Activated naive CD8-positive, alpha-beta T cell treated with anti-CD3 and anti-CD28 coated beads, Interleukin-2, amount 50 U/mL, for 24 hours (primary cell): ENCODE measurements at regions not wholly inside any gene's neighbourhood (a gene's known extent, or its start where the extent isn't known, plus 50 kb on each side); places are given as distances from the start of the nearest gene placed in this dataset.
"Not testable (repeated sequence)": the region's sequence is repeated elsewhere in the genome, so short reads cannot be mapped to it uniquely, and the experiment has no call there.

Experiments used
- ATAC-seq: fragments of 150-1000 bp; cut with Tn5 transposase; one replicate; pipeline ENCODE4 v1.10.0; 2021
- DNase-seq: peaks from one replicate; pipeline ENCODE4 v3.0.0; 2021
- H3K27ac Mint-ChIP-seq: one replicate; pipeline ENCODE4 v1.8.0; 2021; ENCODE audit warnings: mild to moderate bottlenecking, mixed read lengths
- H3K27me3 Mint-ChIP-seq: one replicate; pipeline ENCODE4 v1.8.0; 2021; ENCODE audit warnings: mixed read lengths
- H3K36me3 Mint-ChIP-seq: one replicate; pipeline ENCODE4 v1.8.0; 2021; ENCODE audit warnings: low read depth, mixed read lengths
- H3K4me1 Mint-ChIP-seq: one replicate; pipeline ENCODE4 v1.8.0; 2021; ENCODE audit warnings: mixed read lengths
- H3K4me3 Mint-ChIP-seq: one replicate; pipeline ENCODE4 v1.8.0; 2021; ENCODE audit warnings: mild to moderate bottlenecking, moderate library complexity, mixed read lengths
- H3K9me3 Mint-ChIP-seq: one replicate; pipeline ENCODE4 v1.8.0; 2021; ENCODE audit warnings: mixed read lengths

DNA sequence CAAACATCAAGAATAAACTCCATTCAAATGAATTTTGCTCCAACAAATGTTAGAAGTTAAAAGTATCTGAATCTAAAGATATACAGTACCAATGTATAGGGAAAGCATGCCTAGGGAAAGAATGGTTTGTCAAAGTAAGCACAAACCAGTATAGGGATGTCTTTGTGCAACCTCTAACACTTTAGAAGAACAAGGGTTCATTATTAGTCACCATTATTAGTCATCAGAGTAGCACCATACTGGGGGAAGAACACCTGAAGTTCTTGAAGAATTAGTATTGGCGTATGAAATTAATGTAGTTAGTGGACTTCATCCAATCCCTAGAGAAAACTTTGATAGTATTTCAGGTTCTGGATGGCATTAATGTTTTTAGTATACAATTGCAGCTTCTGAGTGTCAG lies 943.7 kb downstream of the METTL15 start:
- H3K9me3 Mint-ChIP-seq, result peaks cover 15% of the 10 kb centered on the region
- DNase-seq (no peak), ATAC-seq (no peak)
- H3K4me1 Mint-ChIP-seq, result no peaks in the 10 kb centered on the region
- H3K4me3 Mint-ChIP-seq, result no peak overlapping the region
- no peaks in the 10 kb centered on the region for H3K36me3 Mint-ChIP-seq
- H3K27me3 Mint-ChIP-seq, result no peaks in the 10 kb centered on the region
- no peak overlapping the region for H3K27ac Mint-ChIP-seq

DNA sequence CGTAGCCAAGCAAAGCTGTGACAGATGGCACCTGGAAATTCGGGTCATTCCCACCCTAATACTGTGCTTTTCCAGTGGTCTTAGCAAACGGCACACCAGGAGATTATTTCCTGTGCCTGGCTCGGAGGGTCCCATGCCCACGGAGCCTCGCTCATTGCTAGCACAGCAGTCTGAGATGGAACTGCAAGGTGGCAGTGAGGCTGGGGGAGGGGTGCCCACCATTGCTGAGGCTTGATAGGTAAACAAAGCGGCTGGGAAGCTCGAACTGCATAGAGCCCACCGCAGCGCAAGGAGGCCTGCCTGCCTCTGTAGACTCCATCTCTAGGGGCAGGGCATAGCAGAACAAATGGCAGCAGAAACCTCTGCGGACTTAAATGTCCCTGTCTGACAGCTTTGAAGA lies 942.8 kb downstream of the METTL15 start:
- peaks cover 12% of the 10 kb centered on the region for H3K9me3 Mint-ChIP-seq
- H3K4me3 Mint-ChIP-seq, H3K4me1 Mint-ChIP-seq, ATAC-seq, H3K27me3 Mint-ChIP-seq, DNase-seq, H3K36me3 Mint-ChIP-seq, H3K27ac Mint-ChIP-seq: not testable (repeated sequence)

DNA sequence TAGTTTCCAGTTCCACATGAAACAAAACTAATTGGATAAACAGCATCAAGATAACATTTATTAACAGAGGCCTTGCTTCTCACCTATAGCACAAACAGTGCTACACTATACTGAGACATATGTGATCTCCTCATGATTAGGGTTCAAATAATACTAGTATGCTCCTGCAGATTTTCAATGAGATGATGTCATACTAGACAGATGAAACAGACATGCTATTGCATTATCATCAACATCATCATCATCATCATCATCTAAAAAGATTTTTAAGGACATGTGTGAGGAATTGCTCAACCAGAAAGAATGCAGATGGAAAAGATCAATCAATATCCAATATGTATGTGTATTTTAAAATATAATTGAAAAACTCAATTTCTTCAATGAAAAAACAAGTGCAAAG lies 932.3 kb downstream of the METTL15 start:
- Mint-ChIP-seq H3K9me3 (peaks cover 9% of the 10 kb centered on the region), H3K27me3 (no peaks in the 10 kb centered on the region), H3K36me3 (no peaks in the 10 kb centered on the region), H3K4me1 (no peaks in the 10 kb centered on the region), H3K27ac (no peak overlapping the region), H3K4me3 (no peak overlapping the region)
- no peak for ATAC-seq
- DNase-seq, result no peak

DNA sequence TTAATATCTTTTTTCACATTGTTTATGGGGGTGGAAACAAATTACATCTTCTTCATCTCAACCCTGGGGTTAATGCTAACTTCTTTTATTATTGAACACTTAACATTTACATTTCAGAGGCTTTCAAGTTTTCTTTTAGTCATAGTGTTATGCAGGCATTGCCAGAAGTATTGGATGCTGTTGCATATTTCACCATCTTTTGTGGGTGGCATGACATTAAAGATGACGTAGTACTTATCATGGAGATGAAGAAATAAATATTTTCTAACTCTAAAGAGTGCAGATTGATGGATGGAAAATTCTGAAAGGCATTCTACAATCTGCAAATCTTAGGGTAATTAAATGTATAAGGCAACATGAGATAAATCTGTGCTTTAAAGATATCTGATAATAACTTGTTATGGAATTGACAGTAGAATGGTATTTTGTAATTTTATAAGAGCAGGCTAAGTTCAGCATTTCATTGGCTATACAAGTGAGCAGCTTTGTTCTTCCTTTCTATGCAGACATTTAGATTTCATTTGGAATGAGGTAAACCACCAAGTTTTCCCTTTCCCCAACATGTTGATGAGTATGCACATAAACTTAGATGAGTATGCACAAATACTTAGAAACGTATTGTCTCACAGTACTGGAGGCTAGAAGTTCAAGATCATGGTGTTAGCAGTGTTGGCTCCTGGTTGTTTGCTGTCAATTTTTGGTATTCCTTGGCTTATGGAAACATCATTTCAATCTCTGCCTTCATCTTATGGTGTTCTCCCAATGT lies 924.4 kb downstream of the METTL15 start:
- Mint-ChIP-seq H3K36me3 (peaks cover 2% of the 10 kb centered on the region), H3K4me1 (no peaks in the 10 kb centered on the region), H3K27me3 (no peaks in the 10 kb centered on the region), H3K27ac (no peak overlapping the region), H3K4me3 (no peak overlapping the region), H3K9me3 (peaks cover 21% of the 10 kb centered on the region)
- DNase-seq (no peak), ATAC-seq (no peak)

DNA sequence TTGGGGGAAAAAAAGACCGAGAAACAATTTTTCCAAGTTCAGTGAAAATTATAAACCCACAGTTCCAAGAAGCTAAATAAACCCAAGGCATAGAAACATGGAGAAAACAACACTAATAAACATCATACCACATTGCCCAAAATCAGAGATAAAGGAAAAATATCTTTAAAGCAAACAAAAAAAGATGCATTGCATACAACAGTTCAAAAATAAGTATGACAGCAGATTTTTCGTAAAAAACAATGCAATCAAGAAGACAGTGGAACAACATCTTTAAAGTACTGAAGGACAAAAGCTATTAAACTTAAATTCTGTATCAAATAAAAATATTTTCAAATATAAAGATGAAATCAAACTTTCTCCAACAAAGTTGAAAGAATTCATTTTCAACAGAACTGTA lies 921.3 kb downstream of the METTL15 start:
- H3K4me1 Mint-ChIP-seq, result no peaks in the 10 kb centered on the region
- no peaks in the 10 kb centered on the region for H3K27me3 Mint-ChIP-seq
- ATAC-seq (no peak), DNase-seq (no peak)
- peaks cover 2% of the 10 kb centered on the region for H3K36me3 Mint-ChIP-seq
- H3K9me3 Mint-ChIP-seq, result peaks cover 32% of the 10 kb centered on the region
- no peak overlapping the region for H3K27ac Mint-ChIP-seq
- no peak overlapping the region for H3K4me3 Mint-ChIP-seq

DNA sequence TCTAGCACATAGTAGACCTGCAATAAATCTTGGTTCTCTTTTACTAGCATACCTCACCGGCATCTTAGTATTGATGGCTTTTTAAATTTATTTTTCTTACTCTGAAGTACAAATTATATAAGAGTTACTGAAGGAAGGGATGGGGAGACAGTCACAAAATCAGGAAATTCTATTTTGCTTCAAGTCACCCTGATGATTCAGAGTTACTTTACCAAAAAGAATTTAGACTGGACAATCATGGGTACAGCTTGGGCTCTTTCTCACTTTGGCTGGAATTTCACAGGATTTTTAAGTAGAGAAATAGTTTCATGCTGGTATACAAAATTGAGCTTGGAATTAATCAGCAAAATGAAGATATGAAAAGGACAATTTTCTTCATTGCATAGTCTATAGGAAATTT lies 919.2 kb downstream of the METTL15 start:
- no peak for ATAC-seq
- H3K36me3 Mint-ChIP-seq, result peaks cover 2% of the 10 kb centered on the region
- H3K9me3 Mint-ChIP-seq, result peaks cover 32% of the 10 kb centered on the region
- no peaks in the 10 kb centered on the region for H3K4me1 Mint-ChIP-seq
- no peak overlapping the region for H3K27ac Mint-ChIP-seq
- no peaks in the 10 kb centered on the region for H3K27me3 Mint-ChIP-seq
- H3K4me3 Mint-ChIP-seq, result no peak overlapping the region
- DNase-seq, result no peak

DNA sequence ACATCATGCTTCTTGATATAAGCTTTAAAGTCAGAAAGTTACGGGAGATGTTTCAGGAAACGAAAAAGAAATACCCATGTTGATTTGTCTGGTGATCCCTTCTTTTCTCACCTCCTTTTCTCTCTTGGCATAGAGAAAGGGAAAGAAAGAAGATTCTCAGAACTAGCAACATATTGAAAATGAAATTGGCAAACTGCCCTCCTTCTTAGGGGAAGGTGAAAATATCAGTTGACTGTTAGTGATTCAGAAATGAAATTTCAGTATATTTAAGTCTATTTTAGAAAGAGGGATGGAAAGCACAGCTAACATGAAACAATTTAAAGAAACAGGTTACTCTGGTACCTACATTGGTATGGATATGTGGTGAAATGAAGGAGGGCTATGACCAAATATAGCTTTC lies 918.1 kb downstream of the METTL15 start:
- H3K27ac Mint-ChIP-seq, result no peak overlapping the region
- H3K27me3 Mint-ChIP-seq, result no peaks in the 10 kb centered on the region
- ATAC-seq (no peak), DNase-seq (no peak)
- H3K36me3 Mint-ChIP-seq, result peaks cover 2% of the 10 kb centered on the region
- peaks cover 31% of the 10 kb centered on the region for H3K9me3 Mint-ChIP-seq
- no peak overlapping the region for H3K4me3 Mint-ChIP-seq
- H3K4me1 Mint-ChIP-seq, result no peaks in the 10 kb centered on the region

DNA sequence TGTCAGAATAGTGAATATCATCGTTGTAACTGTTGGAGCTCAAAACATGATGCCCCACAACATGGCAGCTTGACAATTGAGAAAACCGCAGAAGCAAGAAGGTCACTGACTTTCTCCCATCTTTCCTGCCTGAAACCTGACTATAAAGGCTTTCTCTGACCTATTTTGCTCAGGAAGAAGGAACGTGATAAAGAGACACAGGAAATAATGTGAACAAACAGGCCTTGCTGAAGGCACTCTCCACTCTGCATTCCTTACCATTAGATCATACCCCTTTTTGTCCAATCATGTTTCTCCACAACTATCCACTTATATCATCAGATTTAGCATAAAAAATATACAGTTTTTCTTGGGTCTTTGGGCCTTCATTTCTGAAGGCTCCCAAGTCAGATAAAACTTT lies 916.8 kb downstream of the METTL15 start:
- peaks cover 31% of the 10 kb centered on the region for H3K9me3 Mint-ChIP-seq
- no peak overlapping the region for H3K27ac Mint-ChIP-seq
- H3K4me1 Mint-ChIP-seq, result no peaks in the 10 kb centered on the region
- ATAC-seq (no peak), DNase-seq (no peak)
- H3K27me3 Mint-ChIP-seq, result no peaks in the 10 kb centered on the region
- H3K36me3 Mint-ChIP-seq, result peaks cover 2% of the 10 kb centered on the region
- no peak overlapping the region for H3K4me3 Mint-ChIP-seq

DNA sequence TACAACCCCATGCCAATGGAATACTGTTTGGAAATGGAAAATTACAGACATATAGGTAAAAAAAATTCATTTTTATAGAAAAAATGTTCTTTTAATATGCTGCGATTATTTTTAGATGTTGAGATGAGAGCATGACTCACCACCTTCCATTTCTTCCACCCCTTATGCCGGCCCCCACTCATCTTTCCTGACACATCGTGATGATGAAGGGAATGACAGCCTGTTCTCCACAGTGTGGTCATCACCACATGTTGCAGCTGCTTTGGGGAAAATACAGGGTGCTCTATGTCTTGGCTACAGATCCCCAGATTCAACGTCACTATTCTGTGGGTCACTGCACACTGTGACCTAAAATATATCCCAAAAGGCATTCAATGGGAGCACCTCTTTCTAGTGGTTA lies 916.2 kb downstream of the METTL15 start:
- ATAC-seq (no peak), DNase-seq (no peak)
- Mint-ChIP-seq H3K4me1 (no peaks in the 10 kb centered on the region), H3K27ac (no peak overlapping the region), H3K27me3 (no peaks in the 10 kb centered on the region), H3K36me3 (peaks cover 2% of the 10 kb centered on the region), H3K4me3 (no peak overlapping the region), H3K9me3 (peaks cover 30% of the 10 kb centered on the region)

DNA sequence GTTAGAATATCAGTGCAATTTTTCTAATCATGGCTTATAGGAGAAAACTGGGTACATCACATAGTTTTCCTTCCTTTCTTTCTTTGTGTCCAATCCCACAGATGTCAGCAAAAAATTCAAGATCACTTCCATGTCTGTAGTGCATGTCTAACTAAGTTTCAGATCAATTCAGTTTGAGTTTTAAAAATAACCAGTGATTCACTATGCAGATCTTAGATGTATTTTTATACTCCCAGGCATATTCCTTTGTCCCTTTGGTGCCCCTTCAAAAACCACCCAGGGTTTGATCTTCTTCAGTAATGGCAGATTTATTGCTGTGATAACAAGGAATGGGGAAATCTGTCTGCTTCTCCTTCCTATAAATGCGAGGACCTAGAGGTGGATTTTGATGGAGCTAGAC lies 915.6 kb downstream of the METTL15 start:
- Mint-ChIP-seq H3K27me3 (no peaks in the 10 kb centered on the region), H3K9me3 (peaks cover 23% of the 10 kb centered on the region), H3K4me1 (no peaks in the 10 kb centered on the region), H3K4me3 (no peak overlapping the region), H3K27ac (no peak overlapping the region), H3K36me3 (no peaks in the 10 kb centered on the region)
- ATAC-seq (no peak), DNase-seq (no peak)

DNA sequence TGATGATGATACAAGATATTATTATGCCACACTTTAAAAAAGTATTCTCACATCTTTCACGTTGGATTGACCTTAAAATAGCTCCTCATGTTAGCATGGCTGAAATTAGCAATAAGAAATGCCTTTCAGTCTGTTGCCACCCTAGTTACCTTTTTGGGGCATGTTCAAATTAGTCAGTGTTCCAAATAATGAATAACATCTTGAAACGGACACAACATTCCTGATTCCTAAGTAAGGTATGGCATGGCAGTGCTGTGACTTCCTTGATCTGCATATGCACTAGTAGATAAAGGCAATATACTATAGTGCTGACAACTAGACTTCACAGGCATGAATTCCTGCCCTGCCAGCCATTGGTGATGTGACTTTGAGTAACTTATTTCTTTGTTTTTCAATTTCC lies 914.5 kb downstream of the METTL15 start:
- Mint-ChIP-seq H3K36me3 (no peaks in the 10 kb centered on the region), H3K27me3 (no peaks in the 10 kb centered on the region), H3K9me3 (peaks cover 18% of the 10 kb centered on the region), H3K4me1 (no peaks in the 10 kb centered on the region), H3K4me3 (no peak overlapping the region), H3K27ac (no peak overlapping the region)
- ATAC-seq (no peak), DNase-seq (no peak)

DNA sequence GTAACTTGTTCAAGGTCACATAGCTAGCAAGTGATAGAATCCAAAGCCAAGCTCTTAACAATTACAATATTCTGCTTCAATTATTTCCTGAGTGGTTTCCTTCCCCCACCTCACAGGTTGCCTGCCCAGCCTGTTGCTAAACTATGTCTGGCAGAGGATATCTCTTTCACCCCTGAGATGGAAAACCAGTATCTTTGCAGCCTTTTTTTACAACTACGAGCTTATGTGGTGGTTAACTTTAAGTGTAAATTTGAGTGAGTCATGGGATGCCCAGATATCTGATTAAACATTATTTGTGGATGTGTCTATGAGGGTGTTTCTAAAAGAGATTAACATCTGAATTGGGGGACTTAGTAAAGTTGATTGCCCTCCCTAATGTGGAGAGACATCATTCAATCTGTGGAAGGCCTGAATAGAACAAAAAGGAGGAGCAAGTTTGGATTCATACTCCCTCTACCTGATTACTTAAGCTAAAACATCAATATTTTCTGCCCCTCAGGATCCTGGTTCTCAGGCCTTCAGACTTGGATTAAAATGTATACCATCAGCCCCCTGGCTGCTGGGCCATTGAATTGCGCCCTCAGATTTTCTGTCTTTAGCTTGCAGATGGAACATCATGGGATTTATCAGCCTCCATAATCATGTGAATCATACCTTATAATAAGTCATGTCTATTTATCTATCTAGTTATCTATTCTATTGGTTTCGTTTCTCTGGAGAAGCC lies 911.9 kb downstream of the METTL15 start:
- no peak overlapping the region for H3K4me3 Mint-ChIP-seq
- no peaks in the 10 kb centered on the region for H3K36me3 Mint-ChIP-seq
- H3K27me3 Mint-ChIP-seq, result no peaks in the 10 kb centered on the region
- ATAC-seq (no peak), DNase-seq (no peak)
- no peaks in the 10 kb centered on the region for H3K4me1 Mint-ChIP-seq
- peaks cover 3% of the 10 kb centered on the region for H3K9me3 Mint-ChIP-seq
- H3K27ac Mint-ChIP-seq, result no peak overlapping the region

DNA sequence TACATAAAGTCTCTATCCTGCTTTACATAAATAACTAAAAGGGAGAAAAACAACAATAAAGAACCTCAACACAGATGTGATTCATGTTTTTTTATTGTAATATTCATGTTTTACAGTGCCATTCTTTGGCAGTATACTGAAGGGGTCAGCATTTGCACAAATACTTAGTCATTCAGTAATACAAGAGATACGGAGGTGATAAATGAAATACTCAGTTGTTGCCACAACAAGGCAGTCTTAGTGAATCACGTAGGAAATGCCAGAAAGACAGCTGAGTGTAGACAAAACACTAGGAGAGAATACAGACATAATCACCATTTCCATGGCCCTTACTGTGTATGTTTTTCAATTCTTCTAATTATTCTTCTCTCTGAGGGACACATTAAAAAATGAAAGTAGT lies 910.4 kb downstream of the METTL15 start:
- no peak for DNase-seq

DNA sequence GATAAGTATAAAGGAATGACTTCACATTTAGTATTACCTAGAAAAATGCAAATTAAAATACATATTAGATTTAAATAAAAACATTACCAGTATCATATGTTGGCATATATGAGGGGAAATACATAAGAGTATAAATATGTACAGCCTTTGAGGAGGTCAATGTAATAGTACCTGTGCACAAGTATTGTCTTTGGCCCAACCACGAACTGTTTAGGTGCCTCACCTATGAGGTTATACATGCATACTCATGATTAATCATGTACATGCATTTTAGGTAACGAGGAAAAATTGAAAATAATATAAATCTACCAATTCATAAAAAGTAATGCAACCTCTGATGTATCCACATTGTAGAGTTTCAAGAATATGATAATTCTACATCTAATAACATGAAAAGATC lies 909.8 kb downstream of the METTL15 start:
- no peaks in the 10 kb centered on the region for H3K36me3 Mint-ChIP-seq
- H3K27me3 Mint-ChIP-seq, result no peaks in the 10 kb centered on the region
- no peak overlapping the region for H3K4me3 Mint-ChIP-seq
- H3K9me3 Mint-ChIP-seq, result peaks cover 3% of the 10 kb centered on the region
- ATAC-seq (no peak), DNase-seq (no peak)
- no peak overlapping the region for H3K27ac Mint-ChIP-seq
- no peaks in the 10 kb centered on the region for H3K4me1 Mint-ChIP-seq

More for the DNA sequence above, 910.4 kb downstream of the METTL15 start:
- peaks cover 3% of the 10 kb centered on the region for H3K9me3 Mint-ChIP-seq
- no peak overlapping the region for H3K27ac Mint-ChIP-seq
- H3K27me3 Mint-ChIP-seq, result no peaks in the 10 kb centered on the region
- H3K4me1 Mint-ChIP-seq, result no peaks in the 10 kb centered on the region
- no peak overlapping the region for H3K4me3 Mint-ChIP-seq
- no peak for ATAC-seq
- no peaks in the 10 kb centered on the region for H3K36me3 Mint-ChIP-seq

DNA sequence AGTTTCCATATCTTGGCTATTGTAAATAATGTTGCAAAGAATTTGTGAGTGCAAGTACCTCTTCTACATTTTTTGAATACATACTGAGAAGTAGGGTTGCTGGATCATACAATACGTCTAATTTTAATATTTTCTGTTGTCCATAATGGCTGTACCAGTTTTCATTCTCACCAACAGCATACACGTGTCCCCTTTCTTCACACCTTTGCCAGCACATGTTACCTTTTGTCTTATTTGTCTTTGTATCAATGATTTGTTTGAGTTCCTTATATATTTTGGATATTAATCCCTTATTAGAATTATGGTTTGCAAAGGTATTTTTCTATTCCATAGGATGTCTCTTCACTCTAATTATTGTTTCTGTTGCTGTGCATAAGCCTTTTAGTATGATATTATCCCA lies 904.3 kb downstream of the METTL15 start:
- ATAC-seq, result no peak
- H3K27me3 Mint-ChIP-seq, result no peaks in the 10 kb centered on the region
- H3K4me1 Mint-ChIP-seq, result no peaks in the 10 kb centered on the region
- H3K9me3 Mint-ChIP-seq, result peaks cover 5% of the 10 kb centered on the region
- H3K36me3 Mint-ChIP-seq, result no peaks in the 10 kb centered on the region
- H3K4me3 Mint-ChIP-seq, result no peak overlapping the region
- no peak for DNase-seq
- H3K27ac Mint-ChIP-seq, result no peak overlapping the region
